ENCODE measurements at regions not wholly inside any gene's neighbourhood (a gene's known extent, or its start where the extent isn't known, plus 50 kb on each side); places are given as distances from the start of the nearest gene placed in this dataset.

GRCh38 chr6:102327697-102328225 is 934.3 kb downstream of the GRIK2 start (continued):
- TF ChIP-seq MTF1 (CRISPR knock-in tag; IDR thresholded peaks at IDR 0.05; ENCODE audit: borderline replicate concordance): no peak

- H3K9me1 ChIP-seq (ENCODE audit: control insufficient read depth, insufficient read depth, low read length): no peaks in the 10 kb centered on the region
- H3K4me2 ChIP-seq (ENCODE audit: insufficient read depth, low read length): no peak overlapping the region
- no peak overlapping the region for H2AFZ ChIP-seq (ENCODE audit: low read depth, low read length)
- no peaks in the 10 kb centered on the region for H3K27me3 ChIP-seq (ENCODE audit: control insufficient read depth in 2 of 2, insufficient read depth in 2 of 2, low read length in 2 of 2)
- H3K9ac ChIP-seq (ENCODE audit: insufficient read depth in 1 of 2, low read depth in 2 of 2, low read length in 2 of 2): no peak overlapping the region
- H3K4me3 ChIP-seq: no peak overlapping the region
- no peaks in the 10 kb centered on the region for H3K36me3 ChIP-seq (ENCODE audit: control insufficient read depth, insufficient read depth, low read length)
- DNase-seq (ENCODE audit: extremely low read depth in 1 of 4, low spot score in 3 of 4) (no peak), FAIRE-seq (no peak), ATAC-seq (no peak)
- ChIA-PET POLR2A (no interaction called here), CTCF (ENCODE audit: low intra/inter-chr PET ratio) (no interaction called here)
- BruUV-seq (replicated peaks): no TSS peak
- WGBS (ENCODE audit: insufficient coverage, low coverage, missing lambda C conversion rate): 0% methylated on average over 1 of the region's 1 CpG
- H3K79me2 ChIP-seq (ENCODE audit: control insufficient read depth, insufficient read depth, low read length): no peaks in the 10 kb centered on the region
- no peaks in the 10 kb centered on the region for H4K20me1 ChIP-seq (replicated peaks; ENCODE audit: control insufficient read depth, insufficient read depth, low read length)
- intact Hi-C loops (cut with micrococcal nuclease) (no loop called here), in situ Hi-C loops (cut with MboI) (no loop called here)
- no peak overlapping the region for H3K27ac ChIP-seq (ENCODE audit: extremely low read depth, low read depth, low read length)
- H3K4me1 ChIP-seq (replicated peaks in 1 of 2; ENCODE audit: control insufficient read depth in 2 of 2, insufficient read depth in 2 of 2, low read length in 2 of 2): no peaks in the 10 kb centered on the region
- TF ChIP-seq ZNF699 (CRISPR knock-in tag; IDR thresholded peaks at IDR 0.05; ENCODE audit: insufficient replicate concordance) (no peak), NFE2L1 (tag; IDR thresholded peaks at IDR 0.05; ENCODE audit: borderline replicate concordance, low read depth) (no peak), RBM17 (IDR thresholded peaks at IDR 0.05; ENCODE audit: borderline replicate concordance, low read depth, low read length) (no peak), TAF15 (IDR thresholded peaks at IDR 0.05; ENCODE audit: low read depth, low read length) (no peak), RAD51 (IDR thresholded peaks at IDR 0.05; ENCODE audit: borderline replicate concordance, low read depth) (no peak)
- TF ChIP-seq, protein P1, sequence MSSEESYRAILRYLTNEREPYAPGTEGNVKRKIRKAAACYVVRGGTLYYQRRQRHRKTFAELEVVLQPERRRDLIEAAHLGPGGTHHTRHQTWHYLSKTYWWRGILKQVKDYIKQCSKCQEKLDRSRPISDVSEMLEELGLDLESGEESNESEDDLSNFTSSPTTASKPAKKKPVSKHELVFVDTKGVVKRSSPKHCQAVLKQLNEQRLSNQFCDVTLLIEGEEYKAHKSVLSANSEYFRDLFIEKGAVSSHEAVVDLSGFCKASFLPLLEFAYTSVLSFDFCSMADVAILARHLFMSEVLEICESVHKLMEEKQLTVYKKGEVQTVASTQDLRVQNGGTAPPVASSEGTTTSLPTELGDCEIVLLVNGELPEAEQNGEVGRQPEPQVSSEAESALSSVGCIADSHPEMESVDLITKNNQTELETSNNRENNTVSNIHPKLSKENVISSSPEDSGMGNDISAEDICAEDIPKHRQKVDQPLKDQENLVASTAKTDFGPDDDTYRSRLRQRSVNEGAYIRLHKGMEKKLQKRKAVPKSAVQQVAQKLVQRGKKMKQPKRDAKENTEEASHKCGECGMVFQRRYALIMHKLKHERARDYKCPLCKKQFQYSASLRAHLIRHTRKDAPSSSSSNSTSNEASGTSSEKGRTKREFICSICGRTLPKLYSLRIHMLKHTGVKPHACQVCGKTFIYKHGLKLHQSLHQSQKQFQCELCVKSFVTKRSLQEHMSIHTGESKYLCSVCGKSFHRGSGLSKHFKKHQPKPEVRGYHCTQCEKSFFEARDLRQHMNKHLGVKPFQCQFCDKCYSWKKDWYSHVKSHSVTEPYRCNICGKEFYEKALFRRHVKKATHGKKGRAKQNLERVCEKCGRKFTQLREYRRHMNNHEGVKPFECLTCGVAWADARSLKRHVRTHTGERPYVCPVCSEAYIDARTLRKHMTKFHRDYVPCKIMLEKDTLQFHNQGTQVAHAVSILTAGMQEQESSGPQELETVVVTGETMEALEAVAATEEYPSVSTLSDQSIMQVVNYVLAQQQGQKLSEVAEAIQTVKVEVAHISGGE (CRISPR knock-in tag; IDR thresholded peaks at IDR 0.05): no peak
- TF ChIP-seq, protein P2, sequence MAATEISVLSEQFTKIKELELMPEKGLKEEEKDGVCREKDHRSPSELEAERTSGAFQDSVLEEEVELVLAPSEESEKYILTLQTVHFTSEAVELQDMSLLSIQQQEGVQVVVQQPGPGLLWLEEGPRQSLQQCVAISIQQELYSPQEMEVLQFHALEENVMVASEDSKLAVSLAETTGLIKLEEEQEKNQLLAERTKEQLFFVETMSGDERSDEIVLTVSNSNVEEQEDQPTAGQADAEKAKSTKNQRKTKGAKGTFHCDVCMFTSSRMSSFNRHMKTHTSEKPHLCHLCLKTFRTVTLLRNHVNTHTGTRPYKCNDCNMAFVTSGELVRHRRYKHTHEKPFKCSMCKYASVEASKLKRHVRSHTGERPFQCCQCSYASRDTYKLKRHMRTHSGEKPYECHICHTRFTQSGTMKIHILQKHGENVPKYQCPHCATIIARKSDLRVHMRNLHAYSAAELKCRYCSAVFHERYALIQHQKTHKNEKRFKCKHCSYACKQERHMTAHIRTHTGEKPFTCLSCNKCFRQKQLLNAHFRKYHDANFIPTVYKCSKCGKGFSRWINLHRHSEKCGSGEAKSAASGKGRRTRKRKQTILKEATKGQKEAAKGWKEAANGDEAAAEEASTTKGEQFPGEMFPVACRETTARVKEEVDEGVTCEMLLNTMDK (IDR thresholded peaks at IDR 0.05; ENCODE audit: borderline replicate concordance, insufficient read depth, low read depth, low read length, poor library complexity, severe bottlenecking): no peak
- no peaks in the 10 kb centered on the region for H3K9me3 ChIP-seq (replicated peaks; ENCODE audit: control insufficient read depth, insufficient read depth, low read depth, low read length)
These were observed 920.2 kb downstream of the GRIK2 start for GRCh38 chr6:102313699-102314098.
